OCI-LY7 (cell line): ENCODE measurements at regions not wholly inside any gene's neighbourhood (a gene's known extent, or its start where the extent isn't known, plus 50 kb on each side); places are given as distances from the start of the nearest gene placed in this dataset.

Experiments
- BruUV-seq: library from RNA; stranded (reverse); fragments of 400-500 nt; replicated peaks from 2 replicates; lab custom pipeline; 2021; lab: Mats Ljungman, UMichigan
- CTCF ChIA-PET: fragments of 300-600 bp; sonication (Branson Sonifier 250); formaldehyde crosslinking; loops from one replicate; lab custom pipeline; 2022; ENCODE audit warnings: antibody characterized with exemption; ENCODE audit not compliant: unreplicated experiment; lab: Charles Lee
- POLR2A ChIA-PET: fragments of 300-600 bp; sonication (Branson Sonifier 250); formaldehyde crosslinking; loops from one replicate; lab custom pipeline; 2022; ENCODE audit warnings: antibody characterized with exemption; lab: Charles Lee
- DNase-seq: peaks from one replicate; pipeline ENCODE4 v3.0.0-alpha.2; 2015; ENCODE audit warnings: low spot score
- H2AFZ ChIP-seq: fragments of 200-600 bp; sonication (generic), shearing (Covaris generic); 2 replicates; pipeline ENCODE4 v1.6.1; 2014; ENCODE audit warnings: mild to moderate bottlenecking, antibody characterized with exemption, low read length, moderate library complexity
- H3K27ac ChIP-seq: fragments of 200-600 bp; sonication (generic); 2 replicates; pipeline ENCODE4 v1.5.1; 2014; ENCODE audit warnings: mixed run types, low read depth, mild to moderate bottlenecking, moderate library complexity, low read length, inconsistent platforms; ENCODE audit not compliant: poor library complexity, severe bottlenecking
- H3K36me3 ChIP-seq: fragments of 200-600 bp; sonication (generic); 2 replicates; pipeline ENCODE4 v1.6.1; 2014; ENCODE audit warnings: mild to moderate bottlenecking, antibody characterized with exemption, low read length, moderate library complexity, mixed read lengths; ENCODE audit not compliant: insufficient read depth
- H3K4me1 ChIP-seq: fragments of 200-600 bp; sonication (generic); 2 replicates; pipeline ENCODE4 v1.5.1; 2014; ENCODE audit warnings: mild to moderate bottlenecking, low read length; ENCODE audit not compliant: insufficient read depth, poor library complexity, severe bottlenecking
- H3K4me2 ChIP-seq: fragments of 200-600 bp; sonication (generic); 2 replicates; pipeline ENCODE4 v1.6.1; 2014; ENCODE audit warnings: mild to moderate bottlenecking, low read length
- H3K4me3 ChIP-seq: fragments of 200-600 bp; sonication (generic); 2 replicates; pipeline ENCODE4 v1.5.1; 2014; ENCODE audit warnings: mild to moderate bottlenecking, low read depth, low read length; ENCODE audit not compliant: poor library complexity, severe bottlenecking
- H3K79me2 ChIP-seq: fragments of 200-600 bp; sonication (generic); 2 replicates; pipeline ENCODE4 v1.6.1; 2016; ENCODE audit warnings: low read depth, mild to moderate bottlenecking, low read length, moderate library complexity, mixed read lengths; ENCODE audit not compliant: insufficient read depth
- H3K9me2 ChIP-seq: fragments of 200-600 bp; sonication (generic); 2 replicates; pipeline ENCODE4 v1.6.1; 2016; ENCODE audit warnings: mild to moderate bottlenecking, low read length, mixed read lengths; ENCODE audit not compliant: insufficient read depth
- H3K9me3 ChIP-seq: fragments of 200-600 bp; sonication (generic); 2 replicates; pipeline ENCODE4 v1.6.1; 2014; ENCODE audit warnings: mild to moderate bottlenecking, mixed run types, low read length, mixed read lengths
- H4K20me1 ChIP-seq: fragments of 200-600 bp; sonication (generic); 2 replicates; pipeline ENCODE4 v1.6.1; 2014; ENCODE audit warnings: mild to moderate bottlenecking, antibody characterized with exemption, low read length, moderate library complexity, mixed read lengths; ENCODE audit not compliant: insufficient read depth
- EZH2phosphoT487 ChIP-seq: fragments of 200-600 bp; sonication (generic); IDR thresholded peaks from 2 replicates; pipeline ENCODE4 v1.6.1; 2018; ENCODE audit warnings: low read depth, borderline replicate concordance, mild to moderate bottlenecking, mixed run types, antibody characterized with exemption, low read length, moderate library complexity, mixed read lengths
- intact Hi-C: fragments of 100-400 bp; cut with micrococcal nuclease; formaldehyde crosslinking; loops from one replicate; pipeline ENCODE4 v1.10.0; 2022; ENCODE audit not compliant: unreplicated experiment
- TF ChIP-seq, protein P1 (sequence below): fragments of 200-600 bp; sonication (generic); conservative IDR thresholded peaks from 2 replicates; pipeline ENCODE4 v1.5.1; 2014; ENCODE audit warnings: mild to moderate bottlenecking, antibody characterized with exemption, low read length, moderate library complexity, mixed read lengths

DNA sequence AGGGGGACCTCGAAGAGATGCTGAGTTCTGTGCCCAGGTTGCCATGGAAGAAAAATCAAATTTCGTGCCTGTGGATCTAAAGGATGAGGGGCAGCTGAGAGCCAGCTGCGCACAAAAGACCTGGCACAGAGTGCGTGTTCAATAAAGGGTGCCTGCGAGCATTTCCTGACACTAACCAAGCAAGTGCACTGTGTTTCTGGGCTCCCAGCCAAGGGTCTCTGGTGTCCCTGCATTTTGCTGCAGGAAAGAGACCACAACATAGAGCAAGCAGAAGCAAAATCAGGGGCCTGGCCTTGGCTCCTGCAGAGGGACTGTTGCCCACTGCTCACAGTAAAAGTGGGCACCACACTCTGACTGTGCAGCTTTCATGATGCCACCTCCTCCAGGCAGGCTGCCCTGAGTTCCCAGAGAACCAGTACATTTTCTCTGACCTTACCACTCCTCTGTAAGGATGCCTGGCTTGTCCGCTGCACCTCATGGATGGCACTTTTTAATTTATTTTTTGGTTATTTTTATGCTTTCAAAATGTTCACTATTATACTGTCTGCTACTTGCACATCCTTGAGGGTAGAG, 70.8 kb upstream of the GPR12 start:
- POLR2A ChIA-PET: no interaction called here

DNA sequence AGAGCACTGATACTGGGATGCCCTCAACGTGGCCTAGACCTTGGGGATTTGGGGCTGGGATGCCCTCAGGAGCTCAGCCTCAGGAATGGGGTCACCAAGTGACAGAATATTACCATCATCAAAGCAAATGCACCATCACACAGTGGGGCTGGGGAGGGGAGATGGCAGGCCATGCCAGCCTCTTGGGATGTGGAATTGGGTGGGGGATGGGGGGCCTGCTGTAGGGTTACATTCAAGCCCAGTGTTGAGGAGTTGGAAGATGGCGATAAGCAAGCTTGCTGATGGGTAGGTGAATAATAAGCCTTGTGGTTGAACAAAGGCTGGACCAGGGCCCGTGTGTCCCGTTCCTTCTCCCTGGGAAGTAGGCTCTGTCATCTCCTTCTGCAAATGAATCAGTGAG, 69.1 kb upstream of the GPR12 start:
- BruUV-seq: no TSS peak
- Histone ChIP-seq H3K9me2 (no peaks in the 10 kb centered on the region), H2AFZ (no peak overlapping the region), H3K9me3 (no peaks in the 10 kb centered on the region), H3K4me2 (no peak overlapping the region), H3K36me3 (no peaks in the 10 kb centered on the region), H3K4me3 (no peak overlapping the region), H3K79me2 (no peaks in the 10 kb centered on the region), H3K4me1 (no peaks in the 10 kb centered on the region), H3K27ac (no peak overlapping the region), H4K20me1 (no peaks in the 10 kb centered on the region)
- no peak for DNase-seq
- TF ChIP-seq, protein P1, sequence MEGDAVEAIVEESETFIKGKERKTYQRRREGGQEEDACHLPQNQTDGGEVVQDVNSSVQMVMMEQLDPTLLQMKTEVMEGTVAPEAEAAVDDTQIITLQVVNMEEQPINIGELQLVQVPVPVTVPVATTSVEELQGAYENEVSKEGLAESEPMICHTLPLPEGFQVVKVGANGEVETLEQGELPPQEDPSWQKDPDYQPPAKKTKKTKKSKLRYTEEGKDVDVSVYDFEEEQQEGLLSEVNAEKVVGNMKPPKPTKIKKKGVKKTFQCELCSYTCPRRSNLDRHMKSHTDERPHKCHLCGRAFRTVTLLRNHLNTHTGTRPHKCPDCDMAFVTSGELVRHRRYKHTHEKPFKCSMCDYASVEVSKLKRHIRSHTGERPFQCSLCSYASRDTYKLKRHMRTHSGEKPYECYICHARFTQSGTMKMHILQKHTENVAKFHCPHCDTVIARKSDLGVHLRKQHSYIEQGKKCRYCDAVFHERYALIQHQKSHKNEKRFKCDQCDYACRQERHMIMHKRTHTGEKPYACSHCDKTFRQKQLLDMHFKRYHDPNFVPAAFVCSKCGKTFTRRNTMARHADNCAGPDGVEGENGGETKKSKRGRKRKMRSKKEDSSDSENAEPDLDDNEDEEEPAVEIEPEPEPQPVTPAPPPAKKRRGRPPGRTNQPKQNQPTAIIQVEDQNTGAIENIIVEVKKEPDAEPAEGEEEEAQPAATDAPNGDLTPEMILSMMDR: no peak
- no peak for TF ChIP-seq EZH2phosphoT487
- CTCF ChIA-PET: no interaction called here
- POLR2A ChIA-PET: interaction anchor here (0.6 kb wide), 1 partner anchor 10 kb away, joined by 4 read pairs; no protein-coding TSS in a partner anchor
- intact Hi-C loops: no loop called here

More for the DNA sequence above, 70.8 kb upstream of the GPR12 start:
- no peaks in the 10 kb centered on the region for H3K36me3 ChIP-seq
- H3K27ac ChIP-seq: no peak overlapping the region
- no peaks in the 10 kb centered on the region for H3K79me2 ChIP-seq
- no peak overlapping the region for H2AFZ ChIP-seq
- H3K9me3 ChIP-seq: no peaks in the 10 kb centered on the region
- TF ChIP-seq, protein P1: no peak
- no peak for TF ChIP-seq EZH2phosphoT487
- H3K4me2 ChIP-seq: no peak overlapping the region
- no peaks in the 10 kb centered on the region for H3K4me1 ChIP-seq
- H3K9me2 ChIP-seq: no peaks in the 10 kb centered on the region
- intact Hi-C loops: no loop called here
- DNase-seq: no peak
- no TSS peak for BruUV-seq
- H4K20me1 ChIP-seq: no peaks in the 10 kb centered on the region
- CTCF ChIA-PET: interaction anchor here (0.5 kb wide), 1 partner anchor 239 kb away, joined by 3 read pairs; no protein-coding TSS in a partner anchor
- no peak overlapping the region for H3K4me3 ChIP-seq

DNA sequence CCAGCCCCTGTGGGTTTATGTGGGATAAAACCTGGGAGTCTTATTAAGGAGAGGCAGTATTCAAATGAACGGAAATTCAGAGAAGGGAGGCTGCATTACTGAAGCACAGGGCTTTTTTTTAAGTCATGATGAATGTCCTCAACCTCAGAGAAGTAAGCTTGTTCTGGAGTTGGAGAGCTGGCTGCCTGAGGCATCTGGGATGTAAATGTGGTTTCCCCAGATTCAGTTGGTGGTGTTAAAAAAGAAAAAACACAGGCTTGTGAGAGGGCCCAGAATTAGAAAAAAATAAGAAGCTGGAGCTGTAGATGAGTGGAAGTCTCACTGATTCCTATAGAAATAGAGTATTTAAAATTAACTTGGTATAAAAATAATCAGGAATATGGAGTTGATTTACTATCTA, 64.0 kb upstream of the GPR12 start:
- no peak overlapping the region for H3K4me2 ChIP-seq
- intact Hi-C loops: no loop called here
- H3K27ac ChIP-seq: no peak overlapping the region
- POLR2A ChIA-PET: interaction anchor here (0.6 kb wide), 1 partner anchor 1367 kb away, joined by 3 read pairs; no protein-coding TSS in a partner anchor
- DNase-seq: no peak
- no peak overlapping the region for H2AFZ ChIP-seq
- TF ChIP-seq EZH2phosphoT487: no peak
- TF ChIP-seq, protein P1: no peak
- no peaks in the 10 kb centered on the region for H3K4me1 ChIP-seq
- H3K36me3 ChIP-seq: no peaks in the 10 kb centered on the region
- no peaks in the 10 kb centered on the region for H4K20me1 ChIP-seq
- H3K79me2 ChIP-seq: no peaks in the 10 kb centered on the region
- H3K9me3 ChIP-seq: no peaks in the 10 kb centered on the region
- no peaks in the 10 kb centered on the region for H3K9me2 ChIP-seq
- CTCF ChIA-PET: no interaction called here
- no peak overlapping the region for H3K4me3 ChIP-seq
- BruUV-seq: no TSS peak
